Neural crest cell (in vitro differentiated cells): ENCODE measurements at regions not wholly inside any gene's neighbourhood (a gene's known extent, or its start where the extent isn't known, plus 50 kb on each side); places are given as distances from the start of the nearest gene placed in this dataset.

ENCODE experiments used
- DNase-seq: peaks from one replicate; pipeline ENCODE4 v3.0.0; 2021; ENCODE audit warnings: low read depth, mixed read lengths, low spot score
- H3K27ac Mint-ChIP-seq: one replicate; pipeline ENCODE4 v1.8.0; 2021; ENCODE audit warnings: mild to moderate bottlenecking, mixed read lengths; ENCODE audit not compliant: unreplicated experiment
- H3K27me3 Mint-ChIP-seq: 2 replicates; pipeline ENCODE4 v1.8.0; 2021; ENCODE audit warnings: low read depth, mild to moderate bottlenecking, mixed read lengths
- H3K36me3 Mint-ChIP-seq: 2 replicates; pipeline ENCODE4 v1.8.0; 2021; ENCODE audit warnings: low read depth, mild to moderate bottlenecking, mixed read lengths
- H3K4me1 Mint-ChIP-seq: 2 replicates; pipeline ENCODE4 v1.8.0; 2021; ENCODE audit warnings: mixed read lengths
- H3K4me3 Mint-ChIP-seq: one replicate; pipeline ENCODE4 v1.8.0; 2021; ENCODE audit warnings: mild to moderate bottlenecking, mixed read lengths
- H3K9me3 Mint-ChIP-seq: 2 replicates; pipeline ENCODE4 v1.8.0; 2021; ENCODE audit warnings: mixed read lengths
- CTCF ChIP-seq: fragments of 200-600 bp; sonication (generic); conservative IDR thresholded peaks from 2 replicates; pipeline ENCODE4 v1.5.0; 2021; ENCODE audit warnings: antibody characterized with exemption, mild to moderate bottlenecking

GRCh38 chr21:21831036-21831435 lies 832.8 kb downstream of the NCAM2 start:
- no peak for TF ChIP-seq CTCF
- H3K9me3 Mint-ChIP-seq: peaks cover 2% of the 10 kb centered on the region
- no peaks in the 10 kb centered on the region for H3K4me1 Mint-ChIP-seq
- H3K36me3 Mint-ChIP-seq: no peaks in the 10 kb centered on the region
- DNase-seq: no peak
- H3K27me3 Mint-ChIP-seq: no peaks in the 10 kb centered on the region
- no peak overlapping the region for H3K4me3 Mint-ChIP-seq
- no peak overlapping the region for H3K27ac Mint-ChIP-seq

GRCh38 chr21:21845901-21846300 lies 847.7 kb downstream of the NCAM2 start:
- Mint-ChIP-seq H3K4me1 (no peaks in the 10 kb centered on the region), H3K27ac (no peak overlapping the region), H3K27me3 (no peaks in the 10 kb centered on the region), H3K4me3 (no peak overlapping the region), H3K36me3 (no peaks in the 10 kb centered on the region), H3K9me3 (peaks cover 2% of the 10 kb centered on the region)
- TF ChIP-seq CTCF: no peak
- no peak for DNase-seq

- Mint-ChIP-seq H3K36me3 (peaks cover 2% of the 10 kb centered on the region), H3K4me1 (peaks cover 13% of the 10 kb centered on the region), H3K27ac (no peak overlapping the region), H3K27me3 (no peaks in the 10 kb centered on the region), H3K9me3 (peaks cover 7% of the 10 kb centered on the region), H3K4me3 (no peak overlapping the region)
- DNase-seq: no peak
- no peak for TF ChIP-seq CTCF
Observed at GRCh38 chr21:21851205-21851604, 853.0 kb downstream of the NCAM2 start.

- TF ChIP-seq CTCF: no peak
- peaks cover 2% of the 10 kb centered on the region for H3K36me3 Mint-ChIP-seq
- H3K9me3 Mint-ChIP-seq: peaks cover 7% of the 10 kb centered on the region
- no peak overlapping the region for H3K4me3 Mint-ChIP-seq
- H3K4me1 Mint-ChIP-seq: peaks cover 13% of the 10 kb centered on the region
- no peak overlapping the region for H3K27ac Mint-ChIP-seq
- no peaks in the 10 kb centered on the region for H3K27me3 Mint-ChIP-seq
- DNase-seq: no peak
Observed at GRCh38 chr21:21851657-21852056, 853.4 kb downstream of the NCAM2 start.

- Mint-ChIP-seq H3K9me3 (peaks cover 4% of the 10 kb centered on the region), H3K4me3 (no peak overlapping the region), H3K27ac (no peak overlapping the region), H3K4me1 (peaks cover 5% of the 10 kb centered on the region), H3K27me3 (no peaks in the 10 kb centered on the region), H3K36me3 (no peaks in the 10 kb centered on the region)
- DNase-seq: no peak
- no peak for TF ChIP-seq CTCF
Observed at GRCh38 chr21:21858502-21859334, 860.5 kb downstream of the NCAM2 start.
